KMS-11 (cell line): ENCODE measurements at regions not wholly inside any gene's neighbourhood (a gene's known extent, or its start where the extent isn't known, plus 50 kb on each side); places are given as distances from the start of the nearest gene placed in this dataset.

Source experiments
- H2AFZ ChIP-seq: fragments of 200-600 bp; sonication (generic); 2 replicates; pipeline ENCODE4 v1.6.1; 2016; ENCODE audit warnings: antibody characterized with exemption, mixed run types, low read depth
- H3K27ac ChIP-seq: fragments of 200-600 bp; sonication (generic); 2 replicates; pipeline ENCODE4 v1.6.1; 2016; ENCODE audit warnings: mild to moderate bottlenecking, mixed run types
- H3K27me3 ChIP-seq: fragments of 200-600 bp; sonication (generic); 2 replicates; pipeline ENCODE4 v1.6.1; 2017; ENCODE audit warnings: mild to moderate bottlenecking, low read depth, mixed run types, moderate library complexity; ENCODE audit not compliant: insufficient read depth
- H3K36me3 ChIP-seq: fragments of 200-600 bp; sonication (generic); 2 replicates; pipeline ENCODE4 v1.6.1; 2017; ENCODE audit warnings: mild to moderate bottlenecking, mixed run types; ENCODE audit not compliant: insufficient read depth
- H3K4me1 ChIP-seq: fragments of 200-600 bp; sonication (generic); 2 replicates; pipeline ENCODE4 v1.6.1; 2016; ENCODE audit warnings: mild to moderate bottlenecking, low read depth, mixed run types; ENCODE audit not compliant: poor library complexity, severe bottlenecking
- H3K4me2 ChIP-seq: fragments of 200-600 bp; sonication (generic); 2 replicates; pipeline ENCODE4 v1.7.0; 2016; ENCODE audit warnings: mild to moderate bottlenecking, mixed run types
- H3K4me3 ChIP-seq: fragments of 200-600 bp; sonication (generic); IDR thresholded peaks from 2 replicates; pipeline ENCODE4 v1.6.1; 2017; ENCODE audit warnings: low read depth, low read length, mixed read lengths; ENCODE audit not compliant: insufficient read depth
- H3K79me2 ChIP-seq: fragments of 200-600 bp; sonication (generic); 2 replicates; pipeline ENCODE4 v1.6.1; 2016; ENCODE audit warnings: low read depth, mixed run types; ENCODE audit not compliant: insufficient read depth
- H3K9ac ChIP-seq: fragments of 200-600 bp; sonication (generic); 2 replicates; pipeline ENCODE4 v1.6.1; 2016; ENCODE audit warnings: mild to moderate bottlenecking, mixed run types
- H4K20me1 ChIP-seq: fragments of 200-600 bp; sonication (generic); 2 replicates; pipeline ENCODE4 v1.6.1; 2016; ENCODE audit warnings: mild to moderate bottlenecking, mixed run types; ENCODE audit not compliant: insufficient read depth
- CTCF ChIP-seq: fragments of 200-600 bp; sonication (generic); conservative IDR thresholded peaks from 2 replicates; pipeline ENCODE4 v1.6.1; 2017; ENCODE audit warnings: low read depth, mild to moderate bottlenecking, antibody characterized with exemption, low read length, moderate library complexity, mixed read lengths

GRCh38 chr3:6180171-6180570 lies 680.7 kb upstream of the GRM7 start:
- no peak overlapping the region for H3K4me2 ChIP-seq
- H3K4me1 ChIP-seq = no peaks in the 10 kb centered on the region
- H2AFZ ChIP-seq = no peak overlapping the region
- no peaks in the 10 kb centered on the region for H3K27me3 ChIP-seq
- no peaks in the 10 kb centered on the region for H4K20me1 ChIP-seq
- no peaks in the 10 kb centered on the region for H3K79me2 ChIP-seq
- no peaks in the 10 kb centered on the region for H3K36me3 ChIP-seq
- no peak overlapping the region for H3K27ac ChIP-seq
- H3K9ac ChIP-seq = no peak overlapping the region
- no peak for TF ChIP-seq CTCF
- H3K4me3 ChIP-seq = no peak overlapping the region

- Histone ChIP-seq H3K4me3 (no peak overlapping the region), H3K4me2 (no peak overlapping the region)
These were observed 678.4 kb upstream of the GRM7 start for GRCh38 chr3:6182476-6182875.

GRCh38 chr3:6182909-6183308 lies 678.0 kb upstream of the GRM7 start:
- H4K20me1 ChIP-seq = no peaks in the 10 kb centered on the region
- no peak overlapping the region for H2AFZ ChIP-seq
- H3K4me3 ChIP-seq = no peak overlapping the region
- H3K27ac ChIP-seq = no peak overlapping the region
- H3K27me3 ChIP-seq = no peaks in the 10 kb centered on the region
- no peaks in the 10 kb centered on the region for H3K36me3 ChIP-seq
- TF ChIP-seq CTCF = no peak
- H3K4me1 ChIP-seq = no peaks in the 10 kb centered on the region
- H3K4me2 ChIP-seq = no peak overlapping the region
- no peaks in the 10 kb centered on the region for H3K79me2 ChIP-seq
- no peak overlapping the region for H3K9ac ChIP-seq

More at GRCh38 chr3:6182476-6182875, 678.4 kb upstream of the GRM7 start:
- Histone ChIP-seq H2AFZ (no peak overlapping the region), H3K79me2 (no peaks in the 10 kb centered on the region), H4K20me1 (no peaks in the 10 kb centered on the region), H3K27ac (no peak overlapping the region), H3K4me1 (no peaks in the 10 kb centered on the region), H3K36me3 (no peaks in the 10 kb centered on the region), H3K27me3 (no peaks in the 10 kb centered on the region), H3K9ac (no peak overlapping the region)
- TF ChIP-seq CTCF = no peak

GRCh38 chr3:6189384-6189783 lies 671.5 kb upstream of the GRM7 start:
- Histone ChIP-seq H3K4me3 (no peak overlapping the region), H3K79me2 (no peaks in the 10 kb centered on the region), H3K36me3 (no peaks in the 10 kb centered on the region), H3K27ac (no peak overlapping the region), H3K9ac (no peak overlapping the region), H2AFZ (no peak overlapping the region), H3K4me1 (no peaks in the 10 kb centered on the region), H3K4me2 (no peak overlapping the region), H4K20me1 (no peaks in the 10 kb centered on the region), H3K27me3 (no peaks in the 10 kb centered on the region)
- no peak for TF ChIP-seq CTCF
